IMR-90 (cell line): ENCODE measurements at regions not wholly inside any gene's neighbourhood (a gene's known extent, or its start where the extent isn't known, plus 50 kb on each side); places are given as distances from the start of the nearest gene placed in this dataset.

Experiments
- ATAC-seq: fragments of 200-7000 bp; cut with Tn5 transposase; 2 replicates; pipeline ENCODE4 v1.9.1; 2020; ENCODE audit warnings: low read depth, mild to moderate bottlenecking, moderate library complexity
- BruUV-seq: library from RNA; stranded (reverse); fragments of 400-500 nt; replicated peaks from 2 replicates; lab custom pipeline; 2021; lab: Mats Ljungman, UMichigan
- CTCF ChIA-PET: fragments of 300-600 bp; formaldehyde crosslinking; extraction: SDS; loops from one replicate; lab custom pipeline; 2021; ENCODE audit warnings: antibody characterized with exemption; lab: Yijun Ruan, JAX
- POLR2A ChIA-PET: fragments of 300-600 bp; sonication (Branson Sonifier 250); formaldehyde crosslinking; loops from one replicate; lab custom pipeline; 2022; ENCODE audit warnings: antibody characterized with exemption; ENCODE audit not compliant: unreplicated experiment; lab: Charles Lee
- DNase-seq: peaks from one replicate; pipeline ENCODE4 v3.0.0; 2013
- H2AFZ ChIP-seq: replicated peaks from 2 replicates; pipeline ENCODE3; 2013; ENCODE audit warnings: low read length, mild to moderate bottlenecking; ENCODE audit not compliant: poor library complexity
- H2AK5ac ChIP-seq: 2 replicates; pipeline ENCODE4 v1.6.1; 2013; ENCODE audit warnings: low read depth, low read length, inconsistent platforms
- H2AK9ac ChIP-seq: replicated peaks from 2 replicates; pipeline ENCODE3; 2013; ENCODE audit warnings: mild to moderate bottlenecking, low read depth, low read length, moderate library complexity; ENCODE audit not compliant: poor library complexity
- H2BK120ac ChIP-seq: 2 replicates; pipeline ENCODE4 v1.6.1; 2013; ENCODE audit warnings: low read depth, low read length, inconsistent platforms
- H2BK15ac ChIP-seq: 3 replicates; pipeline ENCODE4 v1.6.1; 2013; ENCODE audit warnings: low read depth, low read length, inconsistent platforms
- H2BK20ac ChIP-seq: 2 replicates; pipeline ENCODE4 v1.6.1; 2013; ENCODE audit warnings: low read depth, mild to moderate bottlenecking, inconsistent platforms, low read length, moderate library complexity
- H2BK5ac ChIP-seq: 2 replicates; pipeline ENCODE4 v1.6.1; 2013; ENCODE audit warnings: mild to moderate bottlenecking, low read depth, low read length, inconsistent platforms; ENCODE audit not compliant: poor library complexity, severe bottlenecking
- H3K14ac ChIP-seq: replicated peaks from 2 replicates; pipeline ENCODE4 v1.6.1; 2013; ENCODE audit warnings: low read depth, low read length, inconsistent platforms
- H3K18ac ChIP-seq: 2 replicates; pipeline ENCODE4 v1.6.1; 2013; ENCODE audit warnings: low read depth, low read length, control low read depth
- H3K23ac ChIP-seq: 2 replicates; pipeline ENCODE4 v1.6.1; 2013; ENCODE audit warnings: low read depth, low read length, inconsistent platforms
- H3K27ac ChIP-seq: 2 replicates; pipeline ENCODE4 v1.5.1; 2013; ENCODE audit warnings: mild to moderate bottlenecking, control low read depth, low read length; ENCODE audit not compliant: insufficient read depth
- H3K27me3 ChIP-seq: 2 replicates; pipeline ENCODE4 v1.6.1; 2013; ENCODE audit warnings: low read length; ENCODE audit not compliant: control insufficient read depth, insufficient read depth
- H3K36me3 ChIP-seq: 2 replicates; pipeline ENCODE4 v1.6.1; 2013; ENCODE audit warnings: low read length, mixed read lengths; ENCODE audit not compliant: control insufficient read depth, insufficient read depth
- H3K4ac ChIP-seq: 2 replicates; pipeline ENCODE4 v1.6.1; 2013; ENCODE audit warnings: low read depth, low read length, inconsistent platforms
- H3K4me1 ChIP-seq: 2 replicates; pipeline ENCODE4 v1.6.1; 2013; ENCODE audit warnings: low read length, mixed read lengths; ENCODE audit not compliant: control insufficient read depth, insufficient read depth
- H3K4me2 ChIP-seq: 2 replicates; pipeline ENCODE4 v1.6.1; 2013; ENCODE audit warnings: low read depth, mild to moderate bottlenecking, control low read depth, low read length, moderate library complexity
- H3K4me3 ChIP-seq: 2 replicates; pipeline ENCODE4 v1.5.1; 2013; ENCODE audit warnings: low read depth, mild to moderate bottlenecking, control low read depth, low read length, moderate library complexity; ENCODE audit not compliant: insufficient read depth
- H3K56ac ChIP-seq: 2 replicates; pipeline ENCODE4 v1.6.1; 2013; ENCODE audit warnings: low read length, inconsistent platforms; ENCODE audit not compliant: insufficient read depth; ENCODE audit errors: extremely low read depth
- H3K79me1 ChIP-seq, 2 experiments: 2 replicates each; pipeline ENCODE4 v1.6.1; 2013; ENCODE audit warnings: low read length in 2 of 2, inconsistent platforms in 1 of 2, low read depth in 1 of 2
- H3K9ac ChIP-seq: 2 replicates; pipeline ENCODE4 v1.6.1; 2013; ENCODE audit warnings: low read depth, low read length, control low read depth
- H3K9me1 ChIP-seq: 2 replicates; pipeline ENCODE4 v1.6.1; 2013; ENCODE audit warnings: low read length, inconsistent platforms; ENCODE audit not compliant: insufficient read depth
- H3K9me3 ChIP-seq: 2 replicates; pipeline ENCODE4 v1.6.1; 2013; ENCODE audit warnings: low read length; ENCODE audit not compliant: control insufficient read depth, insufficient read depth
- H4K20me1 ChIP-seq: 2 replicates; pipeline ENCODE4 v1.6.1; 2013; ENCODE audit warnings: low read length, inconsistent platforms; ENCODE audit not compliant: insufficient read depth
- H4K5ac ChIP-seq: 2 replicates; pipeline ENCODE4 v1.6.1; 2013; ENCODE audit warnings: mild to moderate bottlenecking, low read depth, low read length, control low read depth
- H4K8ac ChIP-seq, 2 experiments: 2 replicates each; pipeline ENCODE4 v1.6.1; 2013; ENCODE audit warnings: low read depth in 2 of 2, low read length in 2 of 2, control low read depth in 1 of 2, inconsistent platforms in 1 of 2
- H4K91ac ChIP-seq: 2 replicates; pipeline ENCODE4 v1.6.1; 2013; ENCODE audit warnings: low read depth, low read length, inconsistent platforms; ENCODE audit not compliant: insufficient read depth
- BHLHE40 ChIP-seq: fragments of 150-350 bp; IDR thresholded peaks from 2 replicates; pipeline ENCODE4 v1.6.1; 2016; ENCODE audit warnings: mild to moderate bottlenecking, low read depth, low read length
- CEBPB ChIP-seq: IDR thresholded peaks from 2 replicates; pipeline ENCODE4 v1.6.1; 2012; ENCODE audit warnings: low read depth, low read length, improper control_type of control experiment
- CHD1 ChIP-seq: IDR thresholded peaks from 2 replicates; pipeline ENCODE4 v1.6.1; 2012; ENCODE audit warnings: low read depth, low read length, improper control_type of control experiment
- CTCF ChIP-seq: conservative IDR thresholded peaks from 2 replicates; pipeline ENCODE4 v1.5.1; 2012; ENCODE audit warnings: mild to moderate bottlenecking, low read depth, low read length, improper control_type of control experiment
- ELK1 ChIP-seq: fragments of 150-350 bp; IDR thresholded peaks from 2 replicates; pipeline ENCODE4 v1.6.1; 2016; ENCODE audit warnings: low read depth, mild to moderate bottlenecking, low read length, moderate library complexity, borderline replicate concordance
- FOS ChIP-seq: fragments of 150-350 bp; IDR thresholded peaks from 2 replicates; pipeline ENCODE4 v1.6.1; 2016; ENCODE audit warnings: low read depth, low read length
- MAFK ChIP-seq: IDR thresholded peaks from 2 replicates; pipeline ENCODE4 v1.6.1; 2012; ENCODE audit warnings: low read depth, low read length, improper control_type of control experiment
- MXI1 ChIP-seq: IDR thresholded peaks from 2 replicates; pipeline ENCODE4 v1.6.1; 2012; ENCODE audit warnings: low read depth, mild to moderate bottlenecking, low read length, moderate library complexity, borderline replicate concordance
- POLR2A ChIP-seq: IDR thresholded peaks from 2 replicates; pipeline ENCODE4 v1.6.1; 2012; ENCODE audit warnings: mild to moderate bottlenecking, low read depth, low read length
- RAD21 ChIP-seq: IDR thresholded peaks from 2 replicates; pipeline ENCODE4 v1.6.1; 2012; ENCODE audit warnings: low read length, improper control_type of control experiment
- RFX5 ChIP-seq: IDR thresholded peaks from 2 replicates; pipeline ENCODE4 v1.8.0; 2012; ENCODE audit warnings: low read depth, mild to moderate bottlenecking, low read length, moderate library complexity
- SMC3 ChIP-seq: fragments of 150-350 bp; IDR thresholded peaks from 2 replicates; pipeline ENCODE4 v1.6.1; 2016; ENCODE audit warnings: low read depth, mild to moderate bottlenecking, antibody characterized with exemption, low read length, moderate library complexity
- WGBS, 2 experiments: methylation state at CpG; one replicate each; pipeline versions ENCODE4 v1.1.5 to v1.1.7; 2013; ENCODE audit warnings: missing lambda C conversion rate in 2 of 2; ENCODE audit not compliant: insufficient read length in 1 of 2; ENCODE audit errors: extremely low coverage in 2 of 2; 5-methylcytosine and 5-hydroxymethylcytosine counted together
- dilution Hi-C: fragments of 300-500 bp; cut with HindIII; formaldehyde crosslinking; loops from one replicate; pipeline ENCODE4 v1.14.3; 2018; ENCODE audit warnings: low sequenced_read_pairs; ENCODE audit not compliant: unreplicated experiment
- in situ Hi-C: fragments of 300-500 bp; cut with MboI; formaldehyde crosslinking; loops from 3 replicates; pipeline ENCODE4 v1.14.3; 2019; ENCODE audit warnings: low sequenced_read_pairs, inconsistent platforms, mixed read lengths
- intact Hi-C: fragments of 100-400 bp; cut with micrococcal nuclease; formaldehyde crosslinking; loops from 2 replicates; pipeline ENCODE4 v1.10.0; 2022
- TF ChIP-seq, protein P1 (sequence below): fragments of 150-350 bp; IDR thresholded peaks from 2 replicates; pipeline ENCODE4 v1.6.1; 2017; ENCODE audit warnings: mild to moderate bottlenecking, antibody characterized with exemption, low read length, low read depth

GRCh38 chr13:59259165-59260000, 904.3 kb downstream of the DIAPH3 start:
- Histone ChIP-seq H3K9me3 (no peaks in the 10 kb centered on the region), H3K56ac (no peak overlapping the region), H2AK5ac (no peak overlapping the region), H3K14ac (no peak overlapping the region), H2AFZ (no peak overlapping the region), H2BK20ac (no peak overlapping the region), H3K9me1 (no peaks in the 10 kb centered on the region), H3K4ac (no peak overlapping the region), H3K27me3 (no peaks in the 10 kb centered on the region), H2BK120ac (no peak overlapping the region), H4K5ac (no peak overlapping the region), H4K8ac (no peak overlapping the region), H2BK15ac (no peak overlapping the region), H3K27ac (no peak overlapping the region), H2AK9ac (no peak overlapping the region), H3K36me3 (no peaks in the 10 kb centered on the region), H4K91ac (no peak overlapping the region), H3K23ac (no peak overlapping the region), H2BK5ac (no peak overlapping the region), H3K79me1 (no peaks in the 10 kb centered on the region), H3K9ac (no peak overlapping the region), H3K4me2 (no peak overlapping the region), H3K18ac (no peak overlapping the region), H4K20me1 (no peaks in the 10 kb centered on the region), H3K4me3 (no peak overlapping the region), H3K4me1 (no peaks in the 10 kb centered on the region)
- ChIA-PET CTCF (no interaction called here), POLR2A (no interaction called here)
- ATAC-seq (no peak), DNase-seq (no peak)
- TF ChIP-seq RFX5 (no peak), CEBPB (no peak), CHD1 (no peak), CTCF (no peak), MAFK (no peak), BHLHE40 (no peak), RAD21 (no peak), POLR2A (no peak), ELK1 (no peak), MXI1 (no peak), FOS (no peak), SMC3 (no peak)
- TF ChIP-seq, protein P1, sequence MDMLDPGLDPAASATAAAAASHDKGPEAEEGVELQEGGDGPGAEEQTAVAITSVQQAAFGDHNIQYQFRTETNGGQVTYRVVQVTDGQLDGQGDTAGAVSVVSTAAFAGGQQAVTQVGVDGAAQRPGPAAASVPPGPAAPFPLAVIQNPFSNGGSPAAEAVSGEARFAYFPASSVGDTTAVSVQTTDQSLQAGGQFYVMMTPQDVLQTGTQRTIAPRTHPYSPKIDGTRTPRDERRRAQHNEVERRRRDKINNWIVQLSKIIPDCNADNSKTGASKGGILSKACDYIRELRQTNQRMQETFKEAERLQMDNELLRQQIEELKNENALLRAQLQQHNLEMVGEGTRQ = no peak
- no TSS peak for BruUV-seq
- in situ Hi-C loops = no loop called here
- dilution Hi-C loops = no loop called here
- intact Hi-C loops = no loop called here
- WGBS, 2 experiments = no CpG with 5 or more reads among the region's 9 CpGs
